ENCODE measurements at regions not wholly inside any gene's neighbourhood (a gene's known extent, or its start where the extent isn't known, plus 50 kb on each side); places are given as distances from the start of the nearest gene placed in this dataset.

GRCh38 chr9:26483991-26484390 lies 408.6 kb downstream of the CAAP1 start:
- no peak for DNase-seq

DNA sequence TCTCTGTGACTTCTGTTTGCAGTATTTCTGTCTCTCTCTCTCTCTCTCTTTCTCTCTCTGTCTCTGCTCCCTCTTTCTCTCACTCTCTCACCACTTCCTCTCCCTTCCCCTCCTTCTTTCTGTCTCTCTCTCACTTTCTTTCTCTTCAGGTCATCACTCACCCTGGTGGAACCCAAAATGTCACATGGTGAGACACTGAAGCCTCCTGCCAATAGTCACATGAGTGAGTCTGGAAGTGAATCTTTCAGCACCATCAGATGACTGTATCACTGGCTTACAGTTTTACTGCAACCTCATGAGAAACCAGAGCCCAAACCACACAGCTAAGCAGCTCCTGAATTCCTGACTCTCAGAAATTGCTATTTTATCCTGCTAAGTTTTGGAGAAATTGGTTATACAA lies 414.6 kb downstream of the CAAP1 start:
- no peak for DNase-seq

- no peak for DNase-seq
Measured at GRCh38 chr9:26471261-26471660, 421.3 kb downstream of the CAAP1 start.

DNA sequence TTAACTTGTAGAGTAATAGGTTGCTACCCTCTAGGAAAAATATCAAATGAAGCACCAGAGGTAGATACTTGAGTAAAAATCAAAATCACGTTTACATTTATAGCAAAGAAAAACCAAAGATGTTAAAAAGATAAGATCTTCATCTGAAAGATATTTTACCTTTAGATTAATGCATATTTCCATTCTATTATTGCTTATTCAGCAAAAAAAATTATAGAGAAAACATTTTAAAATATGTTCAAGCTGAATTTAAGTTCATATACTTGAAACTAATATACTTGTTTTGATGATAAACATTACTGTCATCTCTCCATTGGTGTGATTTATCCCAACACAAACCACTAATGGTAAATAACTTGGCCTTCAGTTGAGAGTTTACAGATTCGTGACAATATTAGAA lies 422.3 kb downstream of the CAAP1 start:
- DNase-seq = no peak

GRCh38 chr9:26463837-26464236 lies 428.8 kb downstream of the CAAP1 start:
- no peak for DNase-seq

- no peak for DNase-seq
Measured at GRCh38 chr9:26462751-26463150, 429.9 kb downstream of the CAAP1 start.

- DNase-seq = no peak
Measured at GRCh38 chr9:26462213-26462612, 430.4 kb downstream of the CAAP1 start.

DNA sequence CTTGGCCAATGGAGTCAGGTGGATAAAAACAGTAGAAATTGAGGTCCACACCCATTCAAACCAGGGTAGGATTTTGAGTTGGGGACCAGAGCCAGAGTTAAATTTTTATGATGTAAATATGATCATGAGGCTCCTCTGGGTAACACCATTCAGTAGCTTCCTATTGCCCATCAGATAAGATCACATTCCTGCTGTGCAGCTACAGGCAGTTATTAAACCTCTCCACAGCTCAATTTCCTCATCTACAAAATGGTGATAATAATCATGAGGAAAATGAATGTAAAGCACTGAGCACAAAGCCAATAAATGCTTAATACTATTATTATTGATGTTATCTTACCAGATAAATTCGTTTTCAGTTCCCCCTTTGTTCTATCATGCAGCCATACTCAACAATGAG lies 432.0 kb downstream of the CAAP1 start:
- DNase-seq = no peak

DNA sequence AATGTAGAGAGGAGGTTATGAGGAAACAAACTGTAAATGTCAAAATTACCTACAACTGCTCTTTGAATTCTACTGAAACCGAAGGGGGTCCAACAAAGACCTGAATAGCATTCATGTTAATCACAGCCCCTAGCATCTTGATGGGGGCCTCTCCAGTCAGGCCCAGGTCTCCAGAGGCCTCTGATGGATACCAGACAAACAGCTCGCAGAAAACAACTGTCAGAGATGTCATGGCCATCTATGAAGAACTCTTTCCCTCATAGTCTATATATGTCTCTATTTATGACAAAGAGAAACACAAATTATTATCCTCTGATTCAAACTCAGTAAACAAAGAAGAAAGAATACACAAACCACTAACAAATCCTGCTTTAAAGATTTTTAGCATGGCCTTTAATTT lies 432.6 kb downstream of the CAAP1 start:
- no peak for DNase-seq

DNA sequence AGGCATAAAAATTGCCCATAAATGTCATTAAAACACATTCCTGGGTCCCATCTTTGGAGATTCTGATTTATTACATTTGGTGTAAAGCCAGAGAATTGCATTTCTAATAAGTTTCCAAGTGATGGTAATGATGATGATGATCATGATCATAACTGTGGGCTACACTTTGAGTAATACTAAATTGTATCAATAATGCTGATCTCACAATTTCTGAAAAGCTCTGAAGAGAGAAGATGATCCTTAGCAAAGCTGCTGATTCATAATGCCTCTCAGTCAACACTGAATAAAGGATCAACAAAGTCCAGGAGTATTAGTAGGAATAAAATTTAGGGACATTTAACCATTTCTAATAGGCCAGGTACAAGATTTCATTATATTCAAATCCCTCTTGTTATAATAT lies 434.5 kb downstream of the CAAP1 start:
- no peak for DNase-seq

DNA sequence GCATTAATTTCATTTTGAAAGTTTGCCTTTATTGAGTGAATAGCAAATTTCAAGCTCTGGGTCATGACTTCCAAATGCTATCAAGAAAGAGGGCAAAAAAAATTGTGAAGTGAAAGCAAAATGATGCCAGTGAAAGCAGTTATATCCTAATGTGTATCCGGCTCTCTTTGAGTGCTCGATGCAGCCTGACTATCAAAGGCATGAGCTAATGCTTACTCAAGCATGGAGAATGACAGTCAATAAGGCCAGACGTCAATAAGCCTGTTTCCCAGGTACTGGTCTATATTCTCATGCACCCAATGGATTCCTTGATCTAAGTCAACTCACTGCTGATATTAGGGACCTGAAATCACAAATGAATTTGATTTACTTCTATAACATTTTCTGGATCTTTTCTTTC lies 435.5 kb downstream of the CAAP1 start:
- DNase-seq = no peak

DNA sequence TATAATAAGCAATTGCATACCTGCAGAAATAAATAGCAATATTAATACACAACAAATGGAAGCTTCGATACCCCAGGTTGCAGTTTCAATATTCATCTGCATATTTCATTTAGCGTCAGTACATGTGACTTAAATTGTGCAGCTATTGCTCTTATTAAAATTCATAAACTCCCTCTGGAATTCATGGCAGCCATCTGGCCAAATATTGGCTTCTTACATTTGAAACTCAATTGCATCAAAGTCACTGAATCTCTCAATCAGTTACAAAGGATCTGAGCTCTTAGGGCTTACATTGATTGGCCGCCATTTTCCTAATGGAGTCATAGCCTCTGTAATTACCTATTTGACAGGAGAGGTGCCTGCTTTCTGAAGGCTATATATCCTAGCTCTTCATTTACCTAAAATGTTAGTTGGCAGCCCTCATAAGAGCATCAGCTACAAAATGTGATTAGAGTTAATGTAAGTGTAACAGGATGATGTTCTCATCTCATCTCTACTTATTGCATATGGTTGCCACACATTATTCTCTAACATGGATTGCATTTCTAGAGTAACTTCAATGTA lies 453.5 kb downstream of the CAAP1 start:
- DNase-seq = no peak

DNA sequence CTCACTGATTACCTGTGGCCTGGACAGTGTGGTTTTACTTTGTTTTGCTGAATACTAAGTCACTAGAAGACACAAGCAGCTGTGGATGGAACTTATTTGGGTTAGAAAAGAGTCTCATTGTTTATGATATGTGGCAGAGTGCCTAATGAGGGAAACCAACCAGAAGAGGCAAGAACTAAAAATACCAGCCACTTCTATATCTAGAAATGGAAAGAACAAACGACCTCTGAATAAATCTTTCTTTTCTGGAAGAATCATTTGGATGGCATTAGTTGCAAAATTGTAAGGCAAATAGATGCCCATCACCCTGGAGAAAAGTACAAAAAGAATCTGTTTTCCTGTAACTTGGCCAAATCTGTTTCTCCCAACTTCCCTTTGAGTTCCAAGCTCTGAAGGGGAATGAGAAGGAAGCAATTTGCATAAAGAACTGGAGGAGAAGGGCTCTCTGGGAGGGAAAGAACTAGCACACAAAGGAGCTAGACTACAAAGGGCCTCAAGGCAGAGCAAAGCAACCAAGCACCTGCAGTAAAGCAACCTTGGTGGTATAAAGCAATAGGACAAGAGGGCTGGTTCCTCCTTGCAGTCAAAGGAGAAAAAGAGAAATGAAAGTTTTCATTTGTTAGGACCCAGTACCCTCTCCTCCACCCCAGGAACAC lies 455.4 kb downstream of the CAAP1 start:
- DNase-seq = no peak

GRCh38 chr9:26426551-26427131 lies 466.0 kb downstream of the CAAP1 start:
- DNase-seq = no peak

DNA sequence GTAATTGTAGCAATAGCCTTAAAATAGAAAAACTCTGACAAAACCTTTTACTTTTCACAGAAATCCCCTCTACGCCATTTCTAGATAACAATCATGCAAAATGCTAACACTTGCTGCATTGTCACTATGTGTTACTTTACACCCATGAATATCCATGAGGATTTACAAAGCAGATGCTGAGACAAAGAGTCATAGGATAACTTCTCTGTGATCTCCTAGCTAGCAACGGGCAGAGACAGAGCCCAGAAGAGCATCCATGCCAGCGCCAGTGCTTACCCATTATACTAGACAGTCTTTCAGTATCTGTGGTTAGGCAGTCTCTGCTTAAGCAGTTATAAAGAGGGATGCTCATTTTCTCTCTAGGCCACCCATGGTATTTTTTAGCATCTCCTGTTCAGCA lies 474.1 kb downstream of the CAAP1 start:
- no peak for DNase-seq

DNA sequence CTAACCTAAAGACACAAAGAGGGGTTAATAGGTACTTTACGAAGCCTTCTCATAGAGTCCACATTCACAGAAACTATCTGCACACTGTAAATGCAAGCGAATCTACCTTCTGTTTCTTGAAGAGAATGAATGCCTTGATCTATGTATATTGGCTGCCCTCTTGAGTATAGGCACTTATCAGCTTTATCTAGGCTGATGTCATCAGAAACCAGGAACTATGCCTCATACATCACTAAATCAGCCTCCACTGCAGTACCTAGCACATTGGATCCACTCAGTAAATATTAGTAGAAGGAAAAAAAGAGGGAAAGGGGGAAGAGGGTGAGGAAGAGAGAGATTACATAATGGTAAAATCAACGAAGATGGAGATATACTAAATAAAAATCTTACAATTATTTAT lies 477.1 kb downstream of the CAAP1 start:
- no peak for DNase-seq

GRCh38 chr9:26413611-26414010 lies 479.0 kb downstream of the CAAP1 start:
- no peak for DNase-seq

- DNase-seq = no peak
Measured at GRCh38 chr9:26412446-26412845, 480.2 kb downstream of the CAAP1 start.

DNA sequence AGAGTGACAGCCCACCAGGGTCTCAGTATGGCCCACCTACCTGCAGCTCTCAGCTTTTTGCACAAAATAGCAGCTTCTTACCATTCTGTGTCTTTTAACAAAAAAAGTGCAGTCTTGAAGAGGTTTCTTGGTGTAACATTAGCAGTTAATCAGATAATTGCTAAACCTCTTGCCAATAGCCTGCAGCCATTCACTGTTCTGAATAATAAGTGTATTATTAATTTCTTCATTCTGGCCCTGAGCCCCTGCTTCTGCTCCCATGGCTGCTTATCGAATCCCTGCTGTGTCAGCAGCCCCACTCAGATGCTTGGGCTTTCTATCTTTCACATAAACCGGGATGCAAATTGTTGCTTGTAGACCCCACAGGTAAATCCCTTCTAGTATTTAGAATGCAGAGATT lies 485.9 kb downstream of the CAAP1 start:
- DNase-seq = no peak

GRCh38 chr9:26399556-26399955 lies 493.0 kb downstream of the CAAP1 start:
- DNase-seq = no peak

DNA sequence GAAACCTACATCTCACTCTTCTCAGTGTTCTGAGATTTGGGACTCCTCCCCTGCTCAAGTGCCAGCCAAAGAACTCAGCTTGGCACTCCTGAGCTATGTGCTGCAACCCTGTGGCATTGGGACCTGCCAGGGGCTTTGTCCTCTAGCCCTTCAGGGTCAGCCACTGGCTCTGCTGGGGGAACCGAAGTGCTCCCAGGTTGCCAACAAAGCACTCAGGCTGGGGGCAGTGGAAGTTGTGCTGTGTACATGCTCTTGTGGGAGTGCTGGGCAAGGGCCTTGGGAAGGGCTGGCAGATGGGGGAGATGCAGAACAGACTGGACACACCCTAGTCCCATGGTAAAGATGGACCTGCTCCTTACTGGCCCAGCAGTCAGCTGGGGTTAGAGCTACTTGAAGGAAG lies 498.6 kb downstream of the CAAP1 start:
- DNase-seq = no peak

DNA sequence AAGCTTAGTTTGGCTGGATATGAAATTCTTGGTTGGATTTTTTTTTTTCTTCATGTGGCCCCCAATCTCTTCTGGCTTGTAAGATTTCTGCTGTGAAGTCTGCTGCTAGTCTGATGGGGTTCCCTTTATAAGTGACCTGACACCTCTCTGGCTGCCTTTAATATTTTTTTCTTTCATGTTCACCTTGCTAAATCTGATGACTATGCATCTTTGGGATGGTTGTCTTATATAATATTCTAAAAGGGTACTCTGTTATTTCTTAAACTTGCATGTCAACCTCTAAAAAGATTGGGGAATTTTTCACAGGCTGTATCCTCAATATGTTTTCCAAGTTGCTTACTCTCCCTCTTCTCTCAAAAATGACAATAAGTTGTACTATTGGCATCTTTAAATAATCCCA lies 500.0 kb downstream of the CAAP1 start:
- DNase-seq = no peak

GRCh38 chr9:26391036-26391435 lies 501.6 kb downstream of the CAAP1 start:
- DNase-seq = no peak

GRCh38 chr9:26375448-26375847 lies 517.2 kb downstream of the CAAP1 start:
- DNase-seq = no peak

GRCh38 chr9:26373616-26374015 lies 519.0 kb downstream of the CAAP1 start:
- no peak for DNase-seq

All from NCI-H1105 treated with DMSO at 0.1 percent for 48 hours (cell line).